NCI-H128 (cell line): ENCODE measurements at regions not wholly inside any gene's neighbourhood (a gene's known extent, or its start where the extent isn't known, plus 50 kb on each side); places are given as distances from the start of the nearest gene placed in this dataset.

ENCODE experiments used
- DNase-seq: peaks from one replicate; lab custom pipeline; 2025; ENCODE audit not compliant: unreplicated experiment; lab: John Stamatoyannopoulos, UW

GRCh38 chr1:87905651-87906050 is 577.0 kb downstream of the LMO4 start:
- no peak for DNase-seq

- DNase-seq: no peak
Observed at GRCh38 chr1:87906078-87906477, 577.4 kb downstream of the LMO4 start.

GRCh38 chr1:87913361-87913760 is 584.7 kb downstream of the LMO4 start:
- no peak for DNase-seq

GRCh38 chr1:87914396-87914795 is 585.7 kb downstream of the LMO4 start:
- DNase-seq: no peak

- no peak for DNase-seq
Observed at GRCh38 chr1:87915771-87916170, 587.1 kb downstream of the LMO4 start.

GRCh38 chr1:87916965-87917364 is 588.3 kb downstream of the LMO4 start:
- no peak for DNase-seq

GRCh38 chr1:87918398-87918797 is 589.7 kb downstream of the LMO4 start:
- DNase-seq: no peak

- DNase-seq: no peak
Observed at GRCh38 chr1:87922885-87923284, 594.2 kb downstream of the LMO4 start.

- DNase-seq: no peak
Observed at GRCh38 chr1:87926131-87926830, 597.6 kb downstream of the LMO4 start.

GRCh38 chr1:87926921-87927320 is 598.2 kb downstream of the LMO4 start:
- no peak for DNase-seq

GRCh38 chr1:87927391-87928280 is 599.0 kb downstream of the LMO4 start:
- DNase-seq: no peak

- no peak for DNase-seq
Observed at GRCh38 chr1:87928623-87929022, 599.9 kb downstream of the LMO4 start.

GRCh38 chr1:87929906-87930305 is 601.2 kb downstream of the LMO4 start:
- DNase-seq: no peak

- DNase-seq: no peak
Observed at GRCh38 chr1:87930796-87931195, 602.1 kb downstream of the LMO4 start.

GRCh38 chr1:87933171-87933570 is 604.5 kb downstream of the LMO4 start:
- DNase-seq: no peak

- DNase-seq: no peak
Observed at GRCh38 chr1:87935130-87935529, 606.5 kb downstream of the LMO4 start.

GRCh38 chr1:87937831-87938395 is 609.2 kb downstream of the LMO4 start:
- no peak for DNase-seq

- no peak for DNase-seq
Observed at GRCh38 chr1:87938631-87939030, 610.0 kb downstream of the LMO4 start.

GRCh38 chr1:87939444-87939843 is 610.8 kb downstream of the LMO4 start:
- DNase-seq: no peak

GRCh38 chr1:87940421-87940820 is 611.7 kb downstream of the LMO4 start:
- no peak for DNase-seq

GRCh38 chr1:87941337-87941946 is 612.8 kb downstream of the LMO4 start:
- no peak for DNase-seq

- no peak for DNase-seq
Observed at GRCh38 chr1:87942165-87942564, 613.5 kb downstream of the LMO4 start.
